Right cardiac atrium (tissue), 5 donors: ENCODE measurements at regions not wholly inside any gene's neighbourhood (a gene's known extent, or its start where the extent isn't known, plus 50 kb on each side); places are given as distances from the start of the nearest gene placed in this dataset.

Experiments used
- ATAC-seq, 2 donors: fragments of 200-7000 bp; cut with Tn5 transposase; one replicate each; pipeline versions ENCODE4 v1.8.0 to v1.9.1; 2020; ENCODE audit warnings: moderate library complexity in 2 of 2, mild to moderate bottlenecking in 1 of 2
- DNase-seq, 3 donors: peaks; one replicate each; pipeline ENCODE4 v3.0.0-alpha.2; 2020
- H3K27ac ChIP-seq: one replicate; pipeline ENCODE4 v1.5.1; 2013; ENCODE audit warnings: mild to moderate bottlenecking, low read length, control low read depth, moderate library complexity
- H3K27me3 ChIP-seq: one replicate; pipeline ENCODE4 v1.6.1; 2013; ENCODE audit not compliant: control insufficient read depth, insufficient read depth
- H3K4me1 ChIP-seq: one replicate; pipeline ENCODE4 v1.6.1; 2013; ENCODE audit warnings: low read length; ENCODE audit not compliant: control insufficient read depth, insufficient read depth
- H3K4me3 ChIP-seq: one replicate; pipeline ENCODE4 v1.5.1; 2013; ENCODE audit warnings: low read length, control low read depth
- H3K9me3 ChIP-seq: one replicate; pipeline ENCODE4 v1.6.1; 2013; ENCODE audit warnings: low read length; ENCODE audit not compliant: control insufficient read depth
- WGBS: extraction: QIAGEN DNeasy Blood & Tissue Kit; methylation state at CpG from one replicate; pipeline ENCODE4 v1.1.7; 2013; 5-methylcytosine and 5-hydroxymethylcytosine counted together
- intact Hi-C, 4 donors: fragments of 100-400 bp; cut with DNase I; formaldehyde crosslinking; loops; one replicate each; pipeline versions ENCODE4 v1.11.0 to v1.14.0; 2022 to 2023
- donor health status: healthy with polysubstance abuse.
- donor health status: DM: no; HTN: yes; CAD: no.
- donor health status: DM: no; HTN: no; CAD: no.
- donor health status: DM: no; HTN: yes; CAD: no; lungs with severe emphysema.
- donor health status: DM: yes; HTN: yes; CAD: no.

- DNase-seq (no peak), ATAC-seq (no peak)
- no peaks in the 10 kb centered on the region for H3K27me3 ChIP-seq
- intact Hi-C loops, result loop anchor here in 1 of 4 donors (10.0 kb wide), 1 partner anchor 70 kb away; no protein-coding TSS in a partner anchor
- WGBS, result 84% methylated on average over 2 of the region's 2 CpGs
- H3K4me3 ChIP-seq, result no peak overlapping the region
- H3K27ac ChIP-seq, result no peak overlapping the region
- peaks cover 3% of the 10 kb centered on the region for H3K4me1 ChIP-seq
- H3K9me3 ChIP-seq, result no peaks in the 10 kb centered on the region
These were observed 137.9 kb upstream of the MAP9 start for GRCh38 chr4:155514628-155515027.

- no peaks in the 10 kb centered on the region for H3K27me3 ChIP-seq
- 44% methylated on average over 5 of the region's 5 CpGs for WGBS
- intact Hi-C loops, result loop anchor here in 1 of 4 donors (10.0 kb wide), 1 partner anchor 72 kb away; no protein-coding TSS in a partner anchor
- H3K27ac ChIP-seq, result no peak overlapping the region
- H3K4me3 ChIP-seq, result no peak overlapping the region
- ATAC-seq (peak; percentile 87 to 93), DNase-seq (no peak)
- H3K4me1 ChIP-seq, result peaks cover 3% of the 10 kb centered on the region
- no peaks in the 10 kb centered on the region for H3K9me3 ChIP-seq
These were observed 136.1 kb upstream of the MAP9 start for GRCh38 chr4:155512817-155513216.

GRCh38 chr4:155512046-155512445 is 135.3 kb upstream of the MAP9 start:
- peaks cover 3% of the 10 kb centered on the region for H3K4me1 ChIP-seq
- H3K27me3 ChIP-seq, result no peaks in the 10 kb centered on the region
- H3K4me3 ChIP-seq, result no peak overlapping the region
- WGBS, result 96% methylated on average over 1 of the region's 1 CpG
- peak; percentile 30 to 63 for ATAC-seq
- no peak for DNase-seq
- H3K27ac ChIP-seq, result peak overlapping the region; percentile 2
- intact Hi-C loops, result loop anchor here in 1 of 4 donors (10.0 kb wide), 1 partner anchor 73 kb away; no protein-coding TSS in a partner anchor
- H3K9me3 ChIP-seq, result no peaks in the 10 kb centered on the region

- no peak overlapping the region for H3K27ac ChIP-seq
- WGBS, result 27% methylated on average over 2 of the region's 2 CpGs
These were observed 134.0 kb upstream of the MAP9 start for GRCh38 chr4:155510771-155511170.

GRCh38 chr4:155509555-155509954 is 132.8 kb upstream of the MAP9 start:
- no peak for ATAC-seq
- DNase-seq, result no peak
- Histone ChIP-seq H3K9me3 (no peaks in the 10 kb centered on the region), H3K4me3 (no peak overlapping the region), H3K27ac (no peak overlapping the region), H3K27me3 (no peaks in the 10 kb centered on the region), H3K4me1 (peaks cover 2% of the 10 kb centered on the region)
- intact Hi-C loops, result no loop called here

More at GRCh38 chr4:155510771-155511170, 134.0 kb upstream of the MAP9 start:
- Histone ChIP-seq H3K4me3 (no peak overlapping the region), H3K27me3 (no peaks in the 10 kb centered on the region), H3K9me3 (no peaks in the 10 kb centered on the region), H3K4me1 (peaks cover 3% of the 10 kb centered on the region)
- DNase-seq, result no peak
- intact Hi-C loops, result loop anchor here in 1 of 4 donors (10.0 kb wide), 1 partner anchor 74 kb away; no protein-coding TSS in a partner anchor
- no peak for ATAC-seq

GRCh38 chr4:155506745-155507144 is 130.0 kb upstream of the MAP9 start:
- intact Hi-C loops, result no loop called here
- DNase-seq, result peak in 2 of 3 donors; percentile 31 to 52
- Histone ChIP-seq H3K4me3 (no peak overlapping the region), H3K27me3 (no peaks in the 10 kb centered on the region), H3K9me3 (no peaks in the 10 kb centered on the region), H3K4me1 (no peaks in the 10 kb centered on the region), H3K27ac (peak overlapping the region; percentile 71)
- 36% methylated on average over 4 of the region's 4 CpGs for WGBS
- peak; percentile 59 to 64 for ATAC-seq

- intact Hi-C loops, result no loop called here
- H3K9me3 ChIP-seq, result no peaks in the 10 kb centered on the region
- no peaks in the 10 kb centered on the region for H3K4me1 ChIP-seq
- 43% methylated on average over 3 of the region's 3 CpGs for WGBS
- DNase-seq, result no peak
- H3K27me3 ChIP-seq, result no peaks in the 10 kb centered on the region
- no peak for ATAC-seq
- H3K4me3 ChIP-seq, result no peak overlapping the region
- H3K27ac ChIP-seq, result no peak overlapping the region
These were observed 128.6 kb upstream of the MAP9 start for GRCh38 chr4:155505321-155505720.

- intact Hi-C loops, result loop anchor here in 1 of 4 donors (10.0 kb wide), 1 partner anchor 167 kb away; the partner anchor contains the start of gene GUCY1A1
- peak in 1 of 2 donors; percentile 54 for ATAC-seq
- WGBS, result 66% methylated on average over 4 of the region's 4 CpGs
These were observed 120.5 kb upstream of the MAP9 start for GRCh38 chr4:155497306-155497705.

GRCh38 chr4:155496294-155496626 is 119.5 kb upstream of the MAP9 start:
- no peaks in the 10 kb centered on the region for H3K9me3 ChIP-seq
- WGBS, result 31% methylated on average over 3 of the region's 3 CpGs
- no peak overlapping the region for H3K27ac ChIP-seq
- no peaks in the 10 kb centered on the region for H3K27me3 ChIP-seq
- ATAC-seq (peak; percentile 54 to 81), DNase-seq (no peak)
- H3K4me1 ChIP-seq, result no peaks in the 10 kb centered on the region
- intact Hi-C loops, result loop anchor here in 1 of 4 donors (10.0 kb wide), 1 partner anchor 169 kb away; the partner anchor contains the start of gene GUCY1A1
- peak overlapping the region; percentile 44 for H3K4me3 ChIP-seq

More at GRCh38 chr4:155497306-155497705, 120.5 kb upstream of the MAP9 start:
- Histone ChIP-seq H3K9me3 (no peaks in the 10 kb centered on the region), H3K27me3 (no peaks in the 10 kb centered on the region), H3K4me3 (peak overlapping the region; percentile 40), H3K27ac (no peak overlapping the region), H3K4me1 (no peaks in the 10 kb centered on the region)
- peak in 1 of 3 donors; percentile 31 for DNase-seq

GRCh38 chr4:155495572-155496293 is 119.0 kb upstream of the MAP9 start:
- no peak for DNase-seq
- intact Hi-C loops, result loop anchor here in 1 of 4 donors (10.0 kb wide), 1 partner anchor 169 kb away; the partner anchor contains the start of gene GUCY1A1
- ATAC-seq, result peak; percentile 83 to 93
- H3K4me1 ChIP-seq, result no peaks in the 10 kb centered on the region
- no peaks in the 10 kb centered on the region for H3K27me3 ChIP-seq
- no peaks in the 10 kb centered on the region for H3K9me3 ChIP-seq
- H3K27ac ChIP-seq, result peak overlapping the region; percentile 20
- 35% methylated on average over 11 of the region's 11 CpGs for WGBS
- peak overlapping the region; percentile 44 for H3K4me3 ChIP-seq

GRCh38 chr4:155494037-155494718 is 117.4 kb upstream of the MAP9 start:
- Histone ChIP-seq H3K9me3 (no peaks in the 10 kb centered on the region), H3K27me3 (no peaks in the 10 kb centered on the region), H3K4me1 (no peaks in the 10 kb centered on the region), H3K4me3 (no peak overlapping the region), H3K27ac (no peak overlapping the region)
- WGBS, result 83% methylated on average over 6 of the region's 6 CpGs
- intact Hi-C loops, result loop anchor here in 1 of 4 donors (10.0 kb wide), 1 partner anchor 171 kb away; the partner anchor contains the start of gene GUCY1A1
- DNase-seq (no peak), ATAC-seq (no peak)
